ENCODE measurements at regions not wholly inside any gene's neighbourhood (a gene's known extent, or its start where the extent isn't known, plus 50 kb on each side); places are given as distances from the start of the nearest gene placed in this dataset.
"Not testable (repeated sequence)": the region's sequence is repeated elsewhere in the genome, so short reads cannot be mapped to it uniquely, and the experiment has no call there.

GRCh38 chr2:63699549-63699839 lies 110.7 kb downstream of the MDH1 start:
- Histone ChIP-seq H3K36me3 (ENCODE audit: control insufficient read depth, insufficient read depth, low read length) (no peaks in the 10 kb centered on the region), H3K27me3 (ENCODE audit: control insufficient read depth, insufficient read depth, low read length) (no peaks in the 10 kb centered on the region), H3K4me3 (ENCODE audit: low read depth, low read length) (no peak overlapping the region)
- POLR2A ChIA-PET, result interaction anchor here (1.6 kb wide), 1 partner anchor 143 kb away, joined by 10 read pairs; the partner anchor contains the start of gene UGP2
- DNase-seq (ENCODE audit: low read depth), result no peak
- CTCF ChIA-PET, result interaction anchor here (0.6 to 4.4 kb wide), 32 partner anchors 9 to 893 kb away, joined by 3 to 59 read pairs (median 4); partner anchors contain the start of gene UGP2
- no peak for TF ChIP-seq CTCF (IDR thresholded peaks at IDR 0.05; ENCODE audit: insufficient read depth, low read depth, low read length)

- Histone ChIP-seq H3K27me3 (ENCODE audit: control insufficient read depth, insufficient read depth, low read length) (no peaks in the 10 kb centered on the region), H3K36me3 (ENCODE audit: control insufficient read depth, insufficient read depth, low read length) (no peaks in the 10 kb centered on the region), H3K4me3 (ENCODE audit: low read depth, low read length) (no peak overlapping the region)
- CTCF ChIA-PET, result interaction anchor here (0.8 to 4.4 kb wide), 7 partner anchors 16 to 199 kb away, joined by 3 to 59 read pairs (median 5); partner anchors contain the start of gene UGP2
- TF ChIP-seq CTCF (IDR thresholded peaks at IDR 0.05; ENCODE audit: insufficient read depth, low read depth, low read length), result no peak
- POLR2A ChIA-PET, result no interaction called here
- no peak for DNase-seq (ENCODE audit: low read depth)
These were observed 111.5 kb downstream of the MDH1 start for GRCh38 chr2:63700271-63700670.

GRCh38 chr2:63701406-63701805 lies 112.6 kb downstream of the MDH1 start:
- POLR2A ChIA-PET, result no interaction called here

GRCh38 chr2:63706084-63706483 lies 117.3 kb downstream of the MDH1 start:
- H3K4me3 ChIP-seq (ENCODE audit: low read depth, low read length); DNase-seq (ENCODE audit: low read depth); CTCF ChIA-PET; H3K36me3 ChIP-seq (ENCODE audit: control insufficient read depth, insufficient read depth, low read length); H3K27me3 ChIP-seq (ENCODE audit: control insufficient read depth, insufficient read depth, low read length); POLR2A ChIA-PET: not testable (repeated sequence)

More at GRCh38 chr2:63701406-63701805, 112.6 kb downstream of the MDH1 start:
- no peak for DNase-seq (ENCODE audit: low read depth)
- CTCF ChIA-PET, result interaction anchor here (1.1 to 4.4 kb wide), 2 partner anchors 31 to 158 kb away, joined by 4 to 59 read pairs; no protein-coding TSS in a partner anchor
- no peaks in the 10 kb centered on the region for H3K27me3 ChIP-seq (ENCODE audit: control insufficient read depth, insufficient read depth, low read length)
- H3K4me3 ChIP-seq (ENCODE audit: low read depth, low read length), result no peak overlapping the region
- no peaks in the 10 kb centered on the region for H3K36me3 ChIP-seq (ENCODE audit: control insufficient read depth, insufficient read depth, low read length)
- no peak for TF ChIP-seq CTCF (IDR thresholded peaks at IDR 0.05; ENCODE audit: insufficient read depth, low read depth, low read length)

- CTCF ChIA-PET, result interaction anchor here (1.0 to 3.6 kb wide), 3 partner anchors 12 to 190 kb away, joined by 3 to 16 read pairs (median 5); no protein-coding TSS in a partner anchor
- H3K36me3 ChIP-seq (ENCODE audit: control insufficient read depth, insufficient read depth, low read length), result no peaks in the 10 kb centered on the region
- no peak for DNase-seq (ENCODE audit: low read depth)
- H3K4me3 ChIP-seq (ENCODE audit: low read depth, low read length), result no peak overlapping the region
- POLR2A ChIA-PET, result no interaction called here
- H3K27me3 ChIP-seq (ENCODE audit: control insufficient read depth, insufficient read depth, low read length), result no peaks in the 10 kb centered on the region
- no peak for TF ChIP-seq CTCF (IDR thresholded peaks at IDR 0.05; ENCODE audit: insufficient read depth, low read depth, low read length)
These were observed 122.0 kb downstream of the MDH1 start for GRCh38 chr2:63710732-63711131.

- DNase-seq (ENCODE audit: low read depth), result no peak
- H3K27me3 ChIP-seq (ENCODE audit: control insufficient read depth, insufficient read depth, low read length), result no peaks in the 10 kb centered on the region
- no peak for TF ChIP-seq CTCF (IDR thresholded peaks at IDR 0.05; ENCODE audit: insufficient read depth, low read depth, low read length)
- ChIA-PET CTCF (interaction anchor here (0.5 to 3.6 kb wide), 3 partner anchors 13 to 17 kb away, joined by 3 to 16 read pairs (median 4); no protein-coding TSS in a partner anchor), POLR2A (interaction anchor here (0.5 kb wide), 1 partner anchor 11 kb away, joined by 3 read pairs; no protein-coding TSS in a partner anchor)
- no peaks in the 10 kb centered on the region for H3K36me3 ChIP-seq (ENCODE audit: control insufficient read depth, insufficient read depth, low read length)
- H3K4me3 ChIP-seq (ENCODE audit: low read depth, low read length), result no peak overlapping the region
These were observed 124.0 kb downstream of the MDH1 start for GRCh38 chr2:63712748-63713147.
